IPS-NIHi11 (cell line): ENCODE measurements at regions not wholly inside any gene's neighbourhood (a gene's known extent, or its start where the extent isn't known, plus 50 kb on each side); places are given as distances from the start of the nearest gene placed in this dataset.
"Not testable (repeated sequence)": the region's sequence is repeated elsewhere in the genome, so short reads cannot be mapped to it uniquely, and the experiment has no call there.

Source experiments
- DNase-seq: peaks from one replicate; pipeline ENCODE4 v3.0.0; 2012; ENCODE audit warnings: mixed read lengths, low spot score

DNA sequence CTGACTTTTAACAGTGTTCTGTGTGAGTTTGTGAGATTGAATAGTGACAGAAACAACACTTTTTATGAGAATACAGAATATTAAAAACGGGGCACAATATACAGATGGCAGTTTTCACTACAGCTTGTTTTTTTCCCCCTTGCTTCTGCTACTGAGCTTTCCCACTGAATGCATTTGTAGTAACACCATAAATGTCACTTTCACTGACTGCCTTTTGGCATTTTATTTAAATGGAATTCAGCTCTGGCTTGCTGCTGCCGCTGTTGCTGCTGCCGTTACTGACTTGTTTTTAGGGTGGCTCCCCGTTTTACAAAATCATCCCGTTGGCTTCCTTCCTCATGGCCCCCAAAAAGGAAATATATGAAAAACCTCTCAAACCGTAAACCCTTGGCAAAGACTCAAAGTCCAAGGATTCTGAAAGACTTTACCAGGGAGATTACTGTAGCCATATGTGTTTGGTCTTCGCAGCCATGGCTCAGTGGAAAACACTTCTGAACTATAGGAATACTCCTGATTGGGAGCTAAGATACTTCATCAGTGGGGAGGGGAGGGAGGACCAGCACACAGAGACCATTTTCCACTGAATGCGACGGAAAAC is 151.0 kb downstream of the NUF2 start:
- DNase-seq, result no peak

DNA sequence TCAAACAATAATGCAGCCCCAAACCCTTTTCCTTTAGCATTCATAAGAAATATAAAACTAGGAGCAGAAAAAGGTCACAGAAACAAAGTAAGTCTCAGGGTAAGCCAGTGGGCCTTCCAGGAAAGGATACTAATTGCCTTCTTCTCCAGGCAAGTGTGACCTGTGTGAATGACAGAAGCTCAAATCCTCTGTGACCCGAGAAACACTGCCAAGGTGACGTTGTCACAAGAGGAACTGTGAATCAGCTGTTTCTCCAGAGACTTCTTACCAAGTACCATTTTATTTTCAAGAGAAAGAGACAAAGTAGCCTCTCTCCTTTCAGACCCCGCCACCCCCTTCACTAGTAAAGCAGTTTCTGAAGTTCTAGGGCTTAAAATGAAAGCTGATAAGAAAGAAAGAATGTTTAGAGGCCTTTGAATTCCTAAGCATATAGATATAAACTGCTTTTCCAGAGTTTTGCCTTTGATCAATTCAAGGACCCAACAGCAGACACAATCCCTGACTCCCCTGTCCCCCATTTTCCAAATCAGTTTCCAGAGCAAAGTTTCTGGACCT is 155.6 kb downstream of the NUF2 start:
- no peak for DNase-seq

- DNase-seq, result not testable (repeated sequence)
Measured at GRCh38 chr1:163498391-163499330, 176.9 kb downstream of the NUF2 start.

- DNase-seq, result no peak
Measured at GRCh38 chr1:163504331-163504978, 182.7 kb downstream of the NUF2 start.

- no peak for DNase-seq
Measured at GRCh38 chr1:163509114-163509513, 187.4 kb downstream of the NUF2 start.

GRCh38 chr1:163512349-163512989 is 190.7 kb downstream of the NUF2 start:
- no peak for DNase-seq

DNA sequence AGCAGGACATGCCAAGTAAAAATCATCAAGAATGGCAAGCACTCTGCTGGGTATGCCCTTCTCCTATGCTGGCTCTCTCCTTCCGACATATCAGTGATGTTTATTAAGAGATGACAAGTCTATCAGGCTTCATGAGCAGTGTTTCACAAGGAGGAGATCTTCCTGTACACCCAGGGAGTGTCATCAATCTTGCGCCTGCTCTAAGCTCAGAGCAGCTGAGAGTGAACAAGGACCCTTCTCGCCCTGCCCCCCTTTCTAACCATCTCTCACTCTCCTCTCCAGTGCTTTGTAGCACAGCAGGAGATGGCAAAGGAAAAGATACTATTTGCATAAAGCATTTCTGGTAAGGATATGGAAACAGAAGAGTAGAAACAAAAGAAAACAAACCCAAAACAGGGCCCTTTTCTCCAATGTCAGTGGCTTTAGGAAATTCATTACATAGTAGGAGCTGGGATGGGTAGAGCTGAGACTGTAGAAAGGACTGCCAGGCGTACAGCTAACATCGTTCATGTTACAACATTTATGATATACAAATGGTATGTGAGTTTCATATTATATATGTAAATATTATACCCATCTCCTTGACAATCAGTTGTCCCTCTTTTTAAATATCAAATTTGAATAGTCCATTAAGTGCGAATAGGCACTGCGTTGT is 201.7 kb downstream of the NUF2 start:
- no peak for DNase-seq

DNA sequence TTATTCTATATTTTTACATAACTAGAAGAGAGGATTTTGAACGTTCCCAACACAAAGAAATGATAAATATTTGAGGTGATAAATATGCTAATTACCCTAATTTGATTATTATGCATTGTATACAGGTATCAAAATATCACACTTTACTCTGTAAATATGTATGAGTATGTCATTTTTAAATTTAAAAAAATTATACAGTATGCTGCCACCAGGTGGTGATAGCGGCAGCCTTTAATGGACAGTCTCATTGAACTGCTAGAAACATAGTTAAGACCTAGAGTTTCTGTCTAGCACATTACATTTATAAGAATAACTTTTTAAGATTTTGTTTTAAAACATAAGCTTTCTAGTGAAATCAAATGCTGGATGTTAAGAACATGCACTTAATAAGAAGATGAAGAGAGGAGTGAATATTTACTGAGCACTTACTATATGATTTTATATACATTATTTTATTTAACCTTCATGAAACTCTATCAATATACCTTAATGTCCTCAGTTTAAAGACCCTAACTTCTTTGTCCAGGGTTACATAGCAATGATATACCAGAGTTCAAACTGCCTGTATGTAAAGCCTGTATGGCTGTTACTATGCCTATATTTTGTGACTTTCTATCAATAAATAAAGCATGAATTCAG is 207.1 kb downstream of the NUF2 start:
- no peak for DNase-seq

GRCh38 chr1:163531345-163531744 is 209.6 kb downstream of the NUF2 start:
- no peak for DNase-seq

DNA sequence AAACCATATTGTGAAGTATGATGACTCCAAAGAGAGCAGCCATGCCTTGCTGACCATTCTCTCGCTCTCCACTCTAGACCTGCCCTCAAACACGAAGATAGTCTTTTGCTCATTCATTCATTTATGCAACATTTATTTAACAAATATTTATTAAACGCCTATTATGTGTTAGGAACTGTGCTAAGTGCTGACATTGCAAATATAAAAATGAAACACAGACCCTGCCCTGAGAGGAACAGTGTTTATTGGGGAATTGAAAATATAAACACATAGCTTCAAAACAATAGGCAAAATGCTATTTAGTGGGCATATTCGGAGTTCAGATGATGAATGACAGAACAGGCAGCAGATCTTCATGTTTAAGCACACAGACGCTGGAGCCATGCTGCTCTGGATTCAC is 213.6 kb downstream of the NUF2 start:
- no peak for DNase-seq

DNA sequence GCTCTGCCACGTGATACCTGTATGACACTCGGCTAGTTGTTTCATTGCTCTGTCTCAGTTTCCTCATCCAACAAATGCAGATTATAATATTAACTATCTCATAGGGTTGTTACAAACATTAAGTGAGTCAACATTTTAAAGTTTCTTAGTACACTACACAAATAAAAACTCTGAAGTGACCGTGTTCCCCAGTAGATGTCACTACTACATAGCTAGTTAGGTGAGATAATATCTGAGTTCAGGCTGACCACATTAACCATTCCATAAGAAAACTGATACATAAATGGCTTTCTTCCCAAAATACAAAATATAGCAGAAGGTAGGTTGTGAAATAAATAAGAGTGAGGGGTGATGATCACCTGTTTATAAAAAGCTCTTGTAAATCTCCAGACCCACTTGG is 214.1 kb downstream of the NUF2 start:
- DNase-seq, result no peak

GRCh38 chr1:163537809-163538208 is 216.1 kb downstream of the NUF2 start:
- DNase-seq, result no peak

GRCh38 chr1:163538667-163539066 is 216.9 kb downstream of the NUF2 start:
- no peak for DNase-seq

DNA sequence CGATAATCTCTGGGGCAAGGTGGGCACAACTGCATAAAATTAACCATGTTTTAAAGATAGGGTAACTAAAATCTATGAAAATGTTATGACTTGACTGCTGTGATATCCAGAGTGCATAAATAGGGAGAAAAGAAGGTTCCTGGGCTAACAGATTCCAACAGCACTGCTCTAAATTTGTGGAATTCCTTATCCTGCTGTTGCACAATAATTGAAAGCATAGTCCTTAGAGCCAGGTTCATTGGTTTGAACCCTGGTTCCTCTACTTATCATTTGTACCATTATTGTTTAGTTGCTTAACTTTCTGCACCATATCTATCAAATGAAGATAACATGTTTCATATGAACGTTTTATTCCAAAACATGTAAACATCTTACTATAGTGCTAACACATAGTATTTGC is 219.0 kb downstream of the NUF2 start:
- DNase-seq, result no peak

- DNase-seq, result no peak
Measured at GRCh38 chr1:163544441-163544840, 222.7 kb downstream of the NUF2 start.

DNA sequence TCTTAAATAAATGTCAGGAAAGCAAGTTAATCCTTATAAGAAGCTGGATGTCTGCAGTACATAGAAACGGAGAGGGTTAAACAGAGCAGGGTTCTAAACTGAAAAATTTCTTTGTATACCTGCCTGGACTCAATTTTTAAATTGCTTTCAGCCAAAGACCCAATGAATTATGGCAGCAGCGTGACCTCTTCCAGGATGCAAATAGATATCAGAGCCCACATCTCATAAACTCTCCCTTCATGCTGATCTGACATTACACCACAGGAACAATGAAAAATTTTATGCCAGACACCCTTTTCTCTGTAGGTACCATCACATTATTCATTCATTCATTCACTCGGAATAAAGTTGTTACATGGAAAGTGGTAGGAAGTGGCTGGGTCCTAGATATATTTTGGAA is 236.4 kb downstream of the NUF2 start:
- no peak for DNase-seq

DNA sequence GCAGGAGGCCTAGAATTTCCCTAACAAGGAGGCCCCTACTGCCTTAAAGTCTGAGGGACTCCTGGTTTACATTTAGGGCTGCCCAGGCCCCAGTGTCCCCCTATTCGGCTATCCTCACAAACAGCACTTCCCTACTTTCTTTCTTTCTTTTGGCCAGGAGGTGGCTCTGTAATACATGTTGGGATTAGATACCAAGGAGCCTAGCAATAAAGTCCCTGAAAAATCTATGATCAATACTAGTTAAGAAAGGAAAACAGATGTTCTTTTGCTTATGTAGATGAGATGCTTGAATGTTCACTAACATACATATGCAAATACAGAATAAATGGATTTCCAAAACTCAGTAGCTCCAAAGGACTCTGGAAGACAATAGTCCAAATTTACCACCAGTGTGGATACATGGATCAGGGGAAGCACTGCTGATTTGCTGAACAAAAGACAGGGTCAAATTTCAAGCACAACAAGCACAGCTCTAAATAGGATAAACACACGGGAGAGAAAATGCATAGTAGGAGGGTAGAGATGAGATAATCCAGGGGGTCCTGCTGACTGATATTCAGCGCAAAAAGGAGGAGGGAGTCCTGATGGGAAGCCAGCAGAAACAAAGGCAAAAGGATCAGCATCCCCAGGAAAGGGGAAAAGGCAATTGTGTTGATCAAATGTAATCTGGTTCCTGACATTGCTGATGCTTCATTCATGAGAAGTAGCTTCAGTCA is 240.0 kb downstream of the NUF2 start:
- peak; percentile 75 for DNase-seq

DNA sequence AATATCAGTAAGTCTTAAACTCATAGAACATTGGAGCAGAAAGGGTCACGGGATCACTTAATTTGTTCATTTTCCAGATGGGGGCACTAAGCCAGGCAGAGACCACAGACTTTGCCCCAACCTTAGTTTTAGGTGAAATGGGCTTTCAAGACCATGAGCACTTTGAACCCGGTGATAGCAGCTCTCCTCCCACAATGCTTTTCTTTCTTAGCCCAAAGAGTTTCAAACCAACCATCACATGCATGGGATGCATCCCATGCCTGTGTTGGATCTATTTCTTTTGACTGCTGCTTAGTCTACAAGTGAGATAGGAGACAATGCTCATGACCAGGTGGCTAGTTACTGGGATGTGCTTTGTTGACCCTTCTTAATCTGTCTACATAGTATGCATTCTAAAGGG is 240.6 kb downstream of the NUF2 start:
- DNase-seq, result no peak

GRCh38 chr1:163565166-163565565 is 243.4 kb downstream of the NUF2 start:
- DNase-seq, result no peak

DNA sequence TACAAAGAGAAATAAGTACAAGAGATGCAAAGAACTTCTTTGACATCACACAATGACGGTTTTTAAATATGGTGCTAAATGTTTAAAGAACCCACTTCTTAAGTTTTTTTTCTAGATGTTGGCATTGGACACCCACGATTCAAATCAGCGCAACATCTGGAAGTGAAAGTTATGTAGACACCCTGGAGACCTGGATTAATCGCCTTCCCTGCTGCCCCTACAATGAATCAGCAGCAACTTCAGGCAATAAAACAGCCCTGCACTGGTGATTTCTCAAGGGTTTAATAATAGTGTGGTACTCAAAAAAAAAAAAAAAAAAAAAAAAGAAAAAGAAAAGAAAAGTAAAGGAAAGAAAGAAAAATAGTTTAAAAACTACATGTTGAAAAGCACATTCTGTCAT is 248.3 kb downstream of the NUF2 start:
- no peak for DNase-seq

DNA sequence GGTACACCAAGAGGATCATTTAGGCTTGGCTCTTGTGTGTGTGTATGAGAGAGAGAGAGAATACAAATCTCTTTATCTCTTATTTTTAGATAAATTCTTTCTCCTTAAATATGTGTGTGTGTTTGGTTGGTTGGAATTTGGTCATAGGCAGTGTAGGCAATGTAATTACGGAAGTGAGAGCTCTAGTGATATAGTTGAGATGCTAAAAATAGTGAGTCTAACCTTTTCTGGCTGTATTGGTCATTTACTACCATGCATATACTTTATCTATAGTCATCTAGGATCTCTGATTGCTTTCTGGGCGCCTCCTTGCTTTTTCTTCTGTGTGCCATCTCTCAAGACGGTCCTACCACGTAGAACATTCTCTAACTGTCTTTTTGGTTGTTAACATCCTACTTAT is 250.2 kb downstream of the NUF2 start:
- no peak for DNase-seq
